OCI-LY3 (cell line): ENCODE measurements at regions not wholly inside any gene's neighbourhood (a gene's known extent, or its start where the extent isn't known, plus 50 kb on each side); places are given as distances from the start of the nearest gene placed in this dataset.

Experiments
- CTCF ChIP-seq: fragments of 200-600, 300-600 bp; sonication (generic); IDR thresholded peaks from 2 replicates; pipeline ENCODE4 v1.5.1; 2014; ENCODE audit warnings: antibody characterized with exemption, low read length, low read depth
- EZH2phosphoT487 ChIP-seq: fragments of 200-600 bp; shearing (Covaris generic); IDR thresholded peaks from 2 replicates; pipeline ENCODE4 v1.6.1; 2018; ENCODE audit warnings: antibody characterized with exemption, mixed run types, low read depth

GRCh38 chr3:159818997-159819500 lies 169.6 kb upstream of the IL12A start:
- no peak for TF ChIP-seq CTCF
- no peak for TF ChIP-seq EZH2phosphoT487
